IMR-90 (cell line): ENCODE measurements at regions not wholly inside any gene's neighbourhood (a gene's known extent, or its start where the extent isn't known, plus 50 kb on each side); places are given as distances from the start of the nearest gene placed in this dataset.
A peak's percentile ranks its signal among the peaks of the same experiment; 100 is the strongest.

Experiments
- ATAC-seq: fragments of 200-7000 bp; cut with Tn5 transposase; 2 replicates; pipeline ENCODE4 v1.9.1; 2020; ENCODE audit warnings: low read depth, mild to moderate bottlenecking, moderate library complexity
- BruUV-seq: library from RNA; stranded (reverse); fragments of 400-500 nt; replicated peaks from 2 replicates; lab custom pipeline; 2021; lab: Mats Ljungman, UMichigan
- CTCF ChIA-PET: fragments of 300-600 bp; formaldehyde crosslinking; extraction: SDS; loops from one replicate; lab custom pipeline; 2021; ENCODE audit warnings: antibody characterized with exemption; lab: Yijun Ruan, JAX
- POLR2A ChIA-PET: fragments of 300-600 bp; sonication (Branson Sonifier 250); formaldehyde crosslinking; loops from one replicate; lab custom pipeline; 2022; ENCODE audit warnings: antibody characterized with exemption; ENCODE audit not compliant: unreplicated experiment; lab: Charles Lee
- DNase-seq: peaks from one replicate; pipeline ENCODE4 v3.0.0; 2013
- H2AFZ ChIP-seq: replicated peaks from 2 replicates; pipeline ENCODE3; 2013; ENCODE audit warnings: low read length, mild to moderate bottlenecking; ENCODE audit not compliant: poor library complexity
- H2AK5ac ChIP-seq: 2 replicates; pipeline ENCODE4 v1.6.1; 2013; ENCODE audit warnings: low read depth, low read length, inconsistent platforms
- H2AK9ac ChIP-seq: replicated peaks from 2 replicates; pipeline ENCODE3; 2013; ENCODE audit warnings: mild to moderate bottlenecking, low read depth, low read length, moderate library complexity; ENCODE audit not compliant: poor library complexity
- H2BK120ac ChIP-seq: 2 replicates; pipeline ENCODE4 v1.6.1; 2013; ENCODE audit warnings: low read depth, low read length, inconsistent platforms
- H2BK15ac ChIP-seq: 3 replicates; pipeline ENCODE4 v1.6.1; 2013; ENCODE audit warnings: low read depth, low read length, inconsistent platforms
- H2BK20ac ChIP-seq: 2 replicates; pipeline ENCODE4 v1.6.1; 2013; ENCODE audit warnings: low read depth, mild to moderate bottlenecking, inconsistent platforms, low read length, moderate library complexity
- H2BK5ac ChIP-seq: 2 replicates; pipeline ENCODE4 v1.6.1; 2013; ENCODE audit warnings: mild to moderate bottlenecking, low read depth, low read length, inconsistent platforms; ENCODE audit not compliant: poor library complexity, severe bottlenecking
- H3K14ac ChIP-seq: replicated peaks from 2 replicates; pipeline ENCODE4 v1.6.1; 2013; ENCODE audit warnings: low read depth, low read length, inconsistent platforms
- H3K18ac ChIP-seq: 2 replicates; pipeline ENCODE4 v1.6.1; 2013; ENCODE audit warnings: low read depth, low read length, control low read depth
- H3K23ac ChIP-seq: 2 replicates; pipeline ENCODE4 v1.6.1; 2013; ENCODE audit warnings: low read depth, low read length, inconsistent platforms
- H3K27ac ChIP-seq: 2 replicates; pipeline ENCODE4 v1.5.1; 2013; ENCODE audit warnings: mild to moderate bottlenecking, control low read depth, low read length; ENCODE audit not compliant: insufficient read depth
- H3K27me3 ChIP-seq: 2 replicates; pipeline ENCODE4 v1.6.1; 2013; ENCODE audit warnings: low read length; ENCODE audit not compliant: control insufficient read depth, insufficient read depth
- H3K36me3 ChIP-seq: 2 replicates; pipeline ENCODE4 v1.6.1; 2013; ENCODE audit warnings: low read length, mixed read lengths; ENCODE audit not compliant: control insufficient read depth, insufficient read depth
- H3K4ac ChIP-seq: 2 replicates; pipeline ENCODE4 v1.6.1; 2013; ENCODE audit warnings: low read depth, low read length, inconsistent platforms
- H3K4me1 ChIP-seq: 2 replicates; pipeline ENCODE4 v1.6.1; 2013; ENCODE audit warnings: low read length, mixed read lengths; ENCODE audit not compliant: control insufficient read depth, insufficient read depth
- H3K4me2 ChIP-seq: 2 replicates; pipeline ENCODE4 v1.6.1; 2013; ENCODE audit warnings: low read depth, mild to moderate bottlenecking, control low read depth, low read length, moderate library complexity
- H3K4me3 ChIP-seq: 2 replicates; pipeline ENCODE4 v1.5.1; 2013; ENCODE audit warnings: low read depth, mild to moderate bottlenecking, control low read depth, low read length, moderate library complexity; ENCODE audit not compliant: insufficient read depth
- H3K56ac ChIP-seq: 2 replicates; pipeline ENCODE4 v1.6.1; 2013; ENCODE audit warnings: low read length, inconsistent platforms; ENCODE audit not compliant: insufficient read depth; ENCODE audit errors: extremely low read depth
- H3K79me1 ChIP-seq, 2 experiments: 2 replicates each; pipeline ENCODE4 v1.6.1; 2013; ENCODE audit warnings: low read length in 2 of 2, inconsistent platforms in 1 of 2, low read depth in 1 of 2
- H3K9ac ChIP-seq: 2 replicates; pipeline ENCODE4 v1.6.1; 2013; ENCODE audit warnings: low read depth, low read length, control low read depth
- H3K9me1 ChIP-seq: 2 replicates; pipeline ENCODE4 v1.6.1; 2013; ENCODE audit warnings: low read length, inconsistent platforms; ENCODE audit not compliant: insufficient read depth
- H3K9me3 ChIP-seq: 2 replicates; pipeline ENCODE4 v1.6.1; 2013; ENCODE audit warnings: low read length; ENCODE audit not compliant: control insufficient read depth, insufficient read depth
- H4K20me1 ChIP-seq: 2 replicates; pipeline ENCODE4 v1.6.1; 2013; ENCODE audit warnings: low read length, inconsistent platforms; ENCODE audit not compliant: insufficient read depth
- H4K5ac ChIP-seq: 2 replicates; pipeline ENCODE4 v1.6.1; 2013; ENCODE audit warnings: mild to moderate bottlenecking, low read depth, low read length, control low read depth
- H4K8ac ChIP-seq, 2 experiments: 2 replicates each; pipeline ENCODE4 v1.6.1; 2013; ENCODE audit warnings: low read depth in 2 of 2, low read length in 2 of 2, control low read depth in 1 of 2, inconsistent platforms in 1 of 2
- H4K91ac ChIP-seq: 2 replicates; pipeline ENCODE4 v1.6.1; 2013; ENCODE audit warnings: low read depth, low read length, inconsistent platforms; ENCODE audit not compliant: insufficient read depth
- BHLHE40 ChIP-seq: fragments of 150-350 bp; IDR thresholded peaks from 2 replicates; pipeline ENCODE4 v1.6.1; 2016; ENCODE audit warnings: mild to moderate bottlenecking, low read depth, low read length
- MAFK ChIP-seq: IDR thresholded peaks from 2 replicates; pipeline ENCODE4 v1.6.1; 2012; ENCODE audit warnings: low read depth, low read length, improper control_type of control experiment
- MAZ ChIP-seq: IDR thresholded peaks from 2 replicates; pipeline ENCODE4 v1.6.1; 2012; ENCODE audit warnings: low read depth, mild to moderate bottlenecking, low read length, improper control_type of control experiment, moderate library complexity, borderline replicate concordance
- NFE2L2 ChIP-seq: fragments of 150-350 bp; IDR thresholded peaks from 2 replicates; pipeline ENCODE4 v1.6.1; 2016; ENCODE audit warnings: low read depth, mild to moderate bottlenecking, low read length
- POLR2A ChIP-seq: IDR thresholded peaks from 2 replicates; pipeline ENCODE4 v1.6.1; 2012; ENCODE audit warnings: mild to moderate bottlenecking, low read depth, low read length
- RCOR1 ChIP-seq: IDR thresholded peaks from 2 replicates; pipeline ENCODE4 v1.6.1; 2012; ENCODE audit warnings: mild to moderate bottlenecking, low read length, improper control_type of control experiment; ENCODE audit not compliant: insufficient replicate concordance
- RFX5 ChIP-seq: IDR thresholded peaks from 2 replicates; pipeline ENCODE4 v1.8.0; 2012; ENCODE audit warnings: low read depth, mild to moderate bottlenecking, low read length, moderate library complexity
- WGBS, 2 experiments: methylation state at CpG; one replicate each; pipeline versions ENCODE4 v1.1.5 to v1.1.7; 2013; ENCODE audit warnings: missing lambda C conversion rate in 2 of 2; ENCODE audit not compliant: insufficient read length in 1 of 2; ENCODE audit errors: extremely low coverage in 2 of 2; 5-methylcytosine and 5-hydroxymethylcytosine counted together
- dilution Hi-C: fragments of 300-500 bp; cut with HindIII; formaldehyde crosslinking; loops from one replicate; pipeline ENCODE4 v1.14.3; 2018; ENCODE audit warnings: low sequenced_read_pairs; ENCODE audit not compliant: unreplicated experiment
- in situ Hi-C: fragments of 300-500 bp; cut with MboI; formaldehyde crosslinking; loops from 3 replicates; pipeline ENCODE4 v1.14.3; 2019; ENCODE audit warnings: low sequenced_read_pairs, inconsistent platforms, mixed read lengths
- intact Hi-C: fragments of 100-400 bp; cut with micrococcal nuclease; formaldehyde crosslinking; loops from 2 replicates; pipeline ENCODE4 v1.10.0; 2022
- TF ChIP-seq, protein P1 (sequence below): fragments of 150-350 bp; IDR thresholded peaks from 2 replicates; pipeline ENCODE4 v1.6.1; 2017; ENCODE audit warnings: mild to moderate bottlenecking, antibody characterized with exemption, low read length, low read depth
- TF ChIP-seq, protein P2 (sequence below): conservative IDR thresholded peaks from 2 replicates; pipeline ENCODE4 v1.5.1; 2012; ENCODE audit warnings: mild to moderate bottlenecking, low read depth, low read length, improper control_type of control experiment

DNA sequence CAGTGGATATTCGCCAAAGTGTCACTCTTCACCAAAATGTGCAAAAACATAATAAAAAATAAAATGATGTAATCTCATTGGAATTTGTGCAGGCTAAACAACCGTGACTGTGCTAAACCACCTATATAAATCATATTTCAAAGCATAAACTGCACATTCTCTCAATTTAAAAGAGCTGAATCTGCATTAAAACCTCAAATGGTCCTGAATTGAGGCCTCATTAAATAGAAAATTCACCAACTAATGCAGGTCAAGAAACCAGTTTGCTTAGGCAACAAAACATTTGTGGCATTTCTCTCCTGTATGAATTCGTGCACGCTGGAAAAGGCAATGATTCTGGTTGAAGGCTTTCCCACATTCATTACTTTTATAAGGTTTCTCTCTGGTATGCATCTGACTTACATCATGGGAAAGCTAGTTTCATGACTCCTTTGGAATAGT lies 80.1 kb upstream of the IFNG-AS1 start:
- peak overlapping the region; percentile 79 for H2BK120ac ChIP-seq
- no peaks in the 10 kb centered on the region for H4K20me1 ChIP-seq
- no CpG with 5 or more reads among the region's 4 CpGs for WGBS, 2 experiments
- peak overlapping the region; percentile 96 for H2BK5ac ChIP-seq
- TF ChIP-seq NFE2L2 (0 out of 2 replicates have a peak, but pooled peaks have one; percentile 47), RFX5 (no peak), MAZ (no peak), BHLHE40 (no peak), RCOR1 (no peak), POLR2A (no peak), MAFK (peak; percentile 71)
- TF ChIP-seq, protein P1, sequence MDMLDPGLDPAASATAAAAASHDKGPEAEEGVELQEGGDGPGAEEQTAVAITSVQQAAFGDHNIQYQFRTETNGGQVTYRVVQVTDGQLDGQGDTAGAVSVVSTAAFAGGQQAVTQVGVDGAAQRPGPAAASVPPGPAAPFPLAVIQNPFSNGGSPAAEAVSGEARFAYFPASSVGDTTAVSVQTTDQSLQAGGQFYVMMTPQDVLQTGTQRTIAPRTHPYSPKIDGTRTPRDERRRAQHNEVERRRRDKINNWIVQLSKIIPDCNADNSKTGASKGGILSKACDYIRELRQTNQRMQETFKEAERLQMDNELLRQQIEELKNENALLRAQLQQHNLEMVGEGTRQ = no peak
- TF ChIP-seq, protein P2, sequence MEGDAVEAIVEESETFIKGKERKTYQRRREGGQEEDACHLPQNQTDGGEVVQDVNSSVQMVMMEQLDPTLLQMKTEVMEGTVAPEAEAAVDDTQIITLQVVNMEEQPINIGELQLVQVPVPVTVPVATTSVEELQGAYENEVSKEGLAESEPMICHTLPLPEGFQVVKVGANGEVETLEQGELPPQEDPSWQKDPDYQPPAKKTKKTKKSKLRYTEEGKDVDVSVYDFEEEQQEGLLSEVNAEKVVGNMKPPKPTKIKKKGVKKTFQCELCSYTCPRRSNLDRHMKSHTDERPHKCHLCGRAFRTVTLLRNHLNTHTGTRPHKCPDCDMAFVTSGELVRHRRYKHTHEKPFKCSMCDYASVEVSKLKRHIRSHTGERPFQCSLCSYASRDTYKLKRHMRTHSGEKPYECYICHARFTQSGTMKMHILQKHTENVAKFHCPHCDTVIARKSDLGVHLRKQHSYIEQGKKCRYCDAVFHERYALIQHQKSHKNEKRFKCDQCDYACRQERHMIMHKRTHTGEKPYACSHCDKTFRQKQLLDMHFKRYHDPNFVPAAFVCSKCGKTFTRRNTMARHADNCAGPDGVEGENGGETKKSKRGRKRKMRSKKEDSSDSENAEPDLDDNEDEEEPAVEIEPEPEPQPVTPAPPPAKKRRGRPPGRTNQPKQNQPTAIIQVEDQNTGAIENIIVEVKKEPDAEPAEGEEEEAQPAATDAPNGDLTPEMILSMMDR = no peak
- no peak overlapping the region for H3K27ac ChIP-seq
- no peak overlapping the region for H3K4me2 ChIP-seq
- H3K9ac ChIP-seq = no peak overlapping the region
- H2AK5ac ChIP-seq = peak overlapping the region; percentile 50; the same call in 1 of the 2 replicates
- H3K18ac ChIP-seq = peak overlapping the region; percentile 3; the same call in 1 of the 2 replicates
- ChIA-PET POLR2A (no interaction called here), CTCF (no interaction called here)
- H2AFZ ChIP-seq = no peak overlapping the region
- no TSS peak for BruUV-seq
- ATAC-seq = no peak; the same call in 1 of the 2 replicates
- H3K4me3 ChIP-seq = no peak overlapping the region
- H3K4ac ChIP-seq = peak overlapping the region; percentile 17; the same call in 1 of the 2 replicates
- dilution Hi-C loops (no loop called here), intact Hi-C loops (loop anchor here (5.0 kb wide), 1 partner anchor 97 kb away; no protein-coding TSS in a partner anchor), in situ Hi-C loops (no loop called here)
- no peak overlapping the region for H2AK9ac ChIP-seq
- no peaks in the 10 kb centered on the region for H3K36me3 ChIP-seq
- H3K27me3 ChIP-seq = no peaks in the 10 kb centered on the region
- DNase-seq = peak; percentile 75
- H4K8ac ChIP-seq = peak overlapping the region in 1 of 2 experiments; percentile 42; a peak in 2 of 4 replicates
- peak overlapping the region; percentile 57; the same call in 2 of the 3 replicates for H2BK15ac ChIP-seq
- peak overlapping the region; percentile 82; the same call in 1 of the 2 replicates for H2BK20ac ChIP-seq
- no peak overlapping the region for H4K91ac ChIP-seq
- H3K79me1 ChIP-seq = no peaks in the 10 kb centered on the region
- H3K9me1 ChIP-seq = no peaks in the 10 kb centered on the region
- no peak overlapping the region for H4K5ac ChIP-seq
- no peak overlapping the region for H3K23ac ChIP-seq
- H3K14ac ChIP-seq = no peak overlapping the region
- H3K56ac ChIP-seq = no peak overlapping the region
- H3K9me3 ChIP-seq = no peaks in the 10 kb centered on the region
- H3K4me1 ChIP-seq = peaks cover 8% of the 10 kb centered on the region
